Natural killer cell (primary cell): ENCODE measurements at regions not wholly inside any gene's neighbourhood (a gene's known extent, or its start where the extent isn't known, plus 50 kb on each side); places are given as distances from the start of the nearest gene placed in this dataset.

Source experiments
- ATAC-seq, 3 donors: fragments of 150-1000 bp in 2 of 3; fragments of 200-7000 bp in 1 of 3; cut with Tn5 transposase; 1 replicate in 1 of 3; 2 replicates in 2 of 3; pipeline ENCODE4 v1.10.0; 2021; ENCODE audit warnings: mild to moderate bottlenecking in 2 of 3, moderate library complexity in 2 of 3
- DNase-seq, 2 donors: peaks; one replicate each; pipeline versions ENCODE4 v3.0.0 to v3.0.0-alpha.2; 2013 to 2021; ENCODE audit warnings: mixed read lengths in 1 of 2
- H3K27ac ChIP-seq: one replicate; pipeline ENCODE4 v1.5.1; 2013; ENCODE audit warnings: mild to moderate bottlenecking, low read length
- H3K27me3 ChIP-seq: one replicate; pipeline ENCODE4 v1.6.1; 2013; ENCODE audit warnings: low read length; ENCODE audit not compliant: control insufficient read depth, insufficient read depth
- H3K36me3 ChIP-seq: one replicate; pipeline ENCODE4 v1.6.1; 2013; ENCODE audit warnings: low read length; ENCODE audit not compliant: control insufficient read depth, insufficient read depth
- H3K4me1 ChIP-seq: one replicate; pipeline ENCODE4 v1.6.1; 2013; ENCODE audit warnings: low read length; ENCODE audit not compliant: control insufficient read depth, insufficient read depth
- H3K4me3 ChIP-seq: one replicate; pipeline ENCODE4 v1.5.1; 2013; ENCODE audit warnings: low read length
- H3K9me3 ChIP-seq: one replicate; pipeline ENCODE4 v1.6.1; 2013; ENCODE audit warnings: low read length; ENCODE audit not compliant: control insufficient read depth, insufficient read depth
- H3K27ac Mint-ChIP-seq, 2 donors: one replicate each; pipeline ENCODE4 v1.8.0; 2022; ENCODE audit warnings: mild to moderate bottlenecking in 2 of 2, mixed read lengths in 2 of 2, moderate library complexity in 1 of 2
- H3K27me3 Mint-ChIP-seq, 2 donors: one replicate each; pipeline ENCODE4 v1.8.0; 2022; ENCODE audit warnings: low read depth in 2 of 2, mixed read lengths in 2 of 2
- H3K36me3 Mint-ChIP-seq: one replicate; pipeline ENCODE4 v1.8.0; 2022; ENCODE audit warnings: mixed read lengths
- H3K4me1 Mint-ChIP-seq, 2 donors: one replicate each; pipeline ENCODE4 v1.8.0; 2022; ENCODE audit warnings: mixed read lengths in 2 of 2
- H3K4me3 Mint-ChIP-seq: one replicate; pipeline ENCODE4 v1.8.0; 2022; ENCODE audit warnings: mild to moderate bottlenecking, moderate library complexity, mixed read lengths
- H3K9me3 Mint-ChIP-seq, 2 donors: one replicate each; pipeline ENCODE4 v1.8.0; 2022; ENCODE audit warnings: mixed read lengths in 2 of 2
- CTCF ChIP-seq: fragments of 200-600 bp; IDR thresholded peaks from one replicate; pipeline ENCODE4 v1.8.0; 2022; ENCODE audit warnings: antibody characterized with exemption
- WGBS: methylation state at CpG from one replicate; pipeline ENCODE4 v1.1.7; 2013; ENCODE audit warnings: missing lambda C conversion rate; ENCODE audit not compliant: insufficient coverage; 5-methylcytosine and 5-hydroxymethylcytosine counted together
- intact Hi-C: fragments of 100-400 bp; cut with micrococcal nuclease; formaldehyde crosslinking; loops from one replicate; pipeline ENCODE4 v1.14.2; 2022

DNA sequence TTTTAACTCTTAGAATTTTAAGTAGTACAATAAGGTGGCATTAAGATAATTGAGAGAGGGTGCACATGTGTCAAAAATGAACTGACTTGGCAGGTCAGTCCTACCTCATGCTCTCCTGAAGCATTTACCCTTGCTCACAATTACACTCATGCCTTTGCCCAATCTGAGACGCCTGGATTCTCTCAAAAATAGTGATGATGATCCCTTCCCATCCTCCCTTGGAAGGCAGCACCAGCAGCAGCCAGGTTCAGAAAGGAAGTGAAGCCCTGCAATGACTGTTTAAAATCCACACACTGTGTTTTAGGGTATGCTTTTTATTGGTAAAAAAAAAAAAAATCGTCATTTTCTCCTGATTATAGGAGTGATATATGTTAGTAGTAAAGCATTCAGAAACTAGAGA, 246.6 kb downstream of the PRELID2 start:
- Histone ChIP-seq H3K9me3 (peaks cover 4% of the 10 kb centered on the region), H3K36me3 (no peaks in the 10 kb centered on the region), H3K27ac (no peak overlapping the region), H3K4me3 (no peak overlapping the region), H3K27me3 (no peaks in the 10 kb centered on the region), H3K4me1 (no peaks in the 10 kb centered on the region)
- DNase-seq (no peak), ATAC-seq (no peak)
- Mint-ChIP-seq H3K9me3 (peaks cover 7 to 13% of the 10 kb centered on the region in 2 donors), H3K27ac (no peak overlapping the region), H3K4me1 (no peaks in the 10 kb centered on the region), H3K27me3 (no peaks in the 10 kb centered on the region), H3K4me3 (no peak overlapping the region), H3K36me3 (no peaks in the 10 kb centered on the region)
- 80% methylated on average over 1 of the region's 2 CpGs for WGBS
- no peak for TF ChIP-seq CTCF
- intact Hi-C loops = no loop called here

GRCh38 chr5:145588113-145588512, 247.0 kb downstream of the PRELID2 start:
- Histone ChIP-seq H3K27ac (no peak overlapping the region), H3K36me3 (no peaks in the 10 kb centered on the region), H3K27me3 (no peaks in the 10 kb centered on the region), H3K4me3 (no peak overlapping the region), H3K9me3 (peaks cover 4% of the 10 kb centered on the region), H3K4me1 (no peaks in the 10 kb centered on the region)
- no peaks in the 10 kb centered on the region for H3K4me1 Mint-ChIP-seq
- H3K27ac Mint-ChIP-seq = no peak overlapping the region
- 93% methylated on average over 3 of the region's 4 CpGs for WGBS
- ATAC-seq (no peak), DNase-seq (no peak)
- H3K27me3 Mint-ChIP-seq = no peaks in the 10 kb centered on the region
- H3K4me3 Mint-ChIP-seq = no peak overlapping the region
- intact Hi-C loops = no loop called here
- H3K36me3 Mint-ChIP-seq = no peaks in the 10 kb centered on the region
- peaks cover 4 to 11% of the 10 kb centered on the region in 2 donors for H3K9me3 Mint-ChIP-seq
- no peak for TF ChIP-seq CTCF

DNA sequence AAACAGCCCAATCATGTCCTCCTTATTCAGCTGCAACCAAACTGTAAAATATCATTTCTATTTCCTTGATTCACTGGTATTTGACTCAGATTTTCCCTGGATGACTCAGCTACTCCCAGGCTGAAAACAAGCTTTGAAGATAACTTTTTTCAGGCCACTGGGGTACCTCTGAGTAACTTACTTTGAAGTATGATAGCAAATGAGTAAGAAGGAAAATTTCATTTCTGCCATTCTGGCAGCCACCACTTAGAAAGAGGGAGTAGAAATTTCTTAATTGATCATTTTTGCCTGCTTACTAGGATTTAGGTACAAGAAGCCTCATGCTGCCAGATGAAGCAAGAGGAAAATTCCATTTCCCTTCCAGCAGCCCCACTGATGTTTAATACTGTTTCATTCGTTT, 247.4 kb downstream of the PRELID2 start:
- ATAC-seq (no peak), DNase-seq (no peak)
- 70% methylated on average over 1 of the region's 1 CpG for WGBS
- Mint-ChIP-seq H3K4me1 (no peaks in the 10 kb centered on the region), H3K27ac (no peak overlapping the region), H3K4me3 (no peak overlapping the region), H3K9me3 (peaks cover 4 to 9% of the 10 kb centered on the region in 2 donors), H3K27me3 (no peaks in the 10 kb centered on the region), H3K36me3 (no peaks in the 10 kb centered on the region)
- Histone ChIP-seq H3K27me3 (no peaks in the 10 kb centered on the region), H3K36me3 (no peaks in the 10 kb centered on the region), H3K4me1 (no peaks in the 10 kb centered on the region), H3K9me3 (peaks cover 4% of the 10 kb centered on the region), H3K27ac (no peak overlapping the region), H3K4me3 (no peak overlapping the region)
- TF ChIP-seq CTCF = no peak
- intact Hi-C loops = no loop called here

DNA sequence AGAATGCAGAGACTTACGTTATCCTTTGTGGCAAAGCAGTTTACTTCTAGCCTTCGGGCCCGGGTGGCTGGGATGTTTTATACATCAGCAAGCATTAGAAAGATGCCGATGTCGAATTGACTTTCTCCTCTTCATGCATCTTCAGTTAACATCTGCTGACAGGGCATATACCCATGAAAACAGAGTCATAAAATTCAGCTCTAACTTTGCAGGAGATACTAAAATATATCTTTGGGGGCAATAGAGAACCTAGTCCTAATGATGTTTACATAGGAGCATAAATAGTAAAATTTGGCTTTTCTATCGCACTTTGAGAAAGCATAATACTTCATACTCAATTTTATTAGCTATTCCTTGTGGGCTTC, 247.9 kb downstream of the PRELID2 start:
- no peak overlapping the region for H3K27ac ChIP-seq
- Mint-ChIP-seq H3K36me3 (no peaks in the 10 kb centered on the region), H3K4me1 (no peaks in the 10 kb centered on the region), H3K9me3 (peaks cover 4 to 9% of the 10 kb centered on the region in 2 donors), H3K27me3 (no peaks in the 10 kb centered on the region), H3K27ac (no peak overlapping the region), H3K4me3 (no peak overlapping the region)
- H3K9me3 ChIP-seq = peaks cover 4% of the 10 kb centered on the region
- ATAC-seq (no peak), DNase-seq (no peak)
- no peaks in the 10 kb centered on the region for H3K4me1 ChIP-seq
- no peaks in the 10 kb centered on the region for H3K36me3 ChIP-seq
- no peaks in the 10 kb centered on the region for H3K27me3 ChIP-seq
- WGBS = 92% methylated on average over 6 of the region's 6 CpGs
- TF ChIP-seq CTCF = no peak
- no peak overlapping the region for H3K4me3 ChIP-seq
- intact Hi-C loops = no loop called here
